ENCODE measurements at regions not wholly inside any gene's neighbourhood (a gene's known extent, or its start where the extent isn't known, plus 50 kb on each side); places are given as distances from the start of the nearest gene placed in this dataset.

DNA sequence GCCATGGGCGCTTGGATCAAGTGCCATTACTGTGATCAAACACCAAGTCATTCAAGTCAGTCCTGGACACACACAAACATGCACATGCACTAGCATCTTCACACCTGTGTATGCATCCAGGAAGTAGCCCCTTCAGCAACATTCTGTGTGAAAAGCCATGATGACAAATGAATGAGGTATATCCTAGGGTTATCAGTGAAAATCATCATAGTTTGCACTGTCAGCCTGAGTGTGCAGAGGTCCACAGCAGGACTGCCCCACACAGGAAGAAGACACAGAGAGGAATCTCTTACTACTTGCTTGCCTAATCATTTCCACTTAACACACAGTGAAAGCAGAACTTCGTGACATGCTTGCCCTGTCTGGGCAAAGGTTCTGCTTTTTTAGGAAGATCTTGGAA is 184.0 kb upstream of the ADO start:
- H3K36me3 ChIP-seq (ENCODE audit: control insufficient read depth, insufficient read depth, low read length), result no peaks in the 10 kb centered on the region
- TF ChIP-seq, protein P1, sequence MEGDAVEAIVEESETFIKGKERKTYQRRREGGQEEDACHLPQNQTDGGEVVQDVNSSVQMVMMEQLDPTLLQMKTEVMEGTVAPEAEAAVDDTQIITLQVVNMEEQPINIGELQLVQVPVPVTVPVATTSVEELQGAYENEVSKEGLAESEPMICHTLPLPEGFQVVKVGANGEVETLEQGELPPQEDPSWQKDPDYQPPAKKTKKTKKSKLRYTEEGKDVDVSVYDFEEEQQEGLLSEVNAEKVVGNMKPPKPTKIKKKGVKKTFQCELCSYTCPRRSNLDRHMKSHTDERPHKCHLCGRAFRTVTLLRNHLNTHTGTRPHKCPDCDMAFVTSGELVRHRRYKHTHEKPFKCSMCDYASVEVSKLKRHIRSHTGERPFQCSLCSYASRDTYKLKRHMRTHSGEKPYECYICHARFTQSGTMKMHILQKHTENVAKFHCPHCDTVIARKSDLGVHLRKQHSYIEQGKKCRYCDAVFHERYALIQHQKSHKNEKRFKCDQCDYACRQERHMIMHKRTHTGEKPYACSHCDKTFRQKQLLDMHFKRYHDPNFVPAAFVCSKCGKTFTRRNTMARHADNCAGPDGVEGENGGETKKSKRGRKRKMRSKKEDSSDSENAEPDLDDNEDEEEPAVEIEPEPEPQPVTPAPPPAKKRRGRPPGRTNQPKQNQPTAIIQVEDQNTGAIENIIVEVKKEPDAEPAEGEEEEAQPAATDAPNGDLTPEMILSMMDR (IDR thresholded peaks at IDR 0.05), result no peak
- H3K4me1 Mint-ChIP-seq, result peaks cover 25 to 38% of the 10 kb centered on the region in 2 donors
- H3K4me1 ChIP-seq (ENCODE audit: control insufficient read depth, insufficient read depth, low read length), result peaks cover 31% of the 10 kb centered on the region
- ATAC-seq (peak; percentile 84 to 90 (median 86)), DNase-seq (no peak)
- no peaks in the 10 kb centered on the region for H3K36me3 Mint-ChIP-seq
- H3K9me3 Mint-ChIP-seq, result no peaks in the 10 kb centered on the region
- H3K27ac ChIP-seq (ENCODE audit: low read length), result peak overlapping the region; percentile 18
- peaks cover 0 to 2% of the 10 kb centered on the region in 2 donors for H3K27me3 Mint-ChIP-seq (ENCODE audit: low read depth in 2 of 2)
- WGBS (ENCODE audit: insufficient coverage), result 100% methylated on average over 1 of the region's 2 CpGs
- H3K27ac Mint-ChIP-seq, result peak overlapping the region; percentile 58 to 79
- H3K9me3 ChIP-seq (ENCODE audit: control insufficient read depth, insufficient read depth, low read length), result no peaks in the 10 kb centered on the region
- no peaks in the 10 kb centered on the region for H3K27me3 ChIP-seq (ENCODE audit: control insufficient read depth, insufficient read depth, low read length)
- no peak overlapping the region for H3K4me3 ChIP-seq (ENCODE audit: low read length)
- H3K4me3 Mint-ChIP-seq, result peak overlapping the region; percentile 52
- intact Hi-C loops (cut with micrococcal nuclease), result loop anchor here (2.0 kb wide), 1 partner anchor 16 kb away; no protein-coding TSS in a partner anchor

DNA sequence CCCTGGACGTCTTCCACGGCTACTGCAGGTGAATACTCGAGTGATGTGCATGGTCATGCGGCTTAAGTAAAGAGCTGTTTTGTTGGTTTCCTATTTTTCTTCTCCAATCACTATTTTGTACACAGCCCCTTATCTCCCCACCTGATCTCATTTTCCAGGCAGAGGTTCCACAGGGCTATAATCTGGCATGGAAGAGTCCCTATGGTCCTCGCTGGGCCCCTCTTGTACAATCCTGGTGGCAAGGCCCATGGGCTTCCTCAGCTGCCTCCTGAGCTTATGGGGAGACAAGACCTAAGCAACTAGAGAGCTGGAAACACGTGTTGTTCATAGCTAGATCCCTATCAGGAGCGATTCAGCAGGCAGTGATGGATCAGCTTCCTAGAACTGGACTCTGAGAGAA is 181.3 kb upstream of the ADO start:
- WGBS (ENCODE audit: insufficient coverage), result 90% methylated on average over 7 of the region's 7 CpGs
- H3K27me3 ChIP-seq (ENCODE audit: control insufficient read depth, insufficient read depth, low read length), result no peaks in the 10 kb centered on the region
- H3K4me1 ChIP-seq (ENCODE audit: control insufficient read depth, insufficient read depth, low read length), result peaks cover 24% of the 10 kb centered on the region
- H3K4me1 Mint-ChIP-seq, result peaks cover 14 to 24% of the 10 kb centered on the region in 2 donors
- no peak overlapping the region for H3K27ac Mint-ChIP-seq
- no peak for DNase-seq
- no peaks in the 10 kb centered on the region for H3K9me3 ChIP-seq (ENCODE audit: control insufficient read depth, insufficient read depth, low read length)
- intact Hi-C loops (cut with micrococcal nuclease), result no loop called here
- no peak overlapping the region for H3K27ac ChIP-seq (ENCODE audit: low read length)
- H3K4me3 Mint-ChIP-seq, result no peak overlapping the region
- H3K36me3 ChIP-seq (ENCODE audit: control insufficient read depth, insufficient read depth, low read length), result no peaks in the 10 kb centered on the region
- TF ChIP-seq, protein P1 (IDR thresholded peaks at IDR 0.05), result no peak
- no peak for ATAC-seq
- H3K4me3 ChIP-seq (ENCODE audit: low read length), result no peak overlapping the region
- H3K36me3 Mint-ChIP-seq, result no peaks in the 10 kb centered on the region
- H3K27me3 Mint-ChIP-seq (ENCODE audit: low read depth in 2 of 2), result no peaks in the 10 kb centered on the region
- no peaks in the 10 kb centered on the region for H3K9me3 Mint-ChIP-seq

DNA sequence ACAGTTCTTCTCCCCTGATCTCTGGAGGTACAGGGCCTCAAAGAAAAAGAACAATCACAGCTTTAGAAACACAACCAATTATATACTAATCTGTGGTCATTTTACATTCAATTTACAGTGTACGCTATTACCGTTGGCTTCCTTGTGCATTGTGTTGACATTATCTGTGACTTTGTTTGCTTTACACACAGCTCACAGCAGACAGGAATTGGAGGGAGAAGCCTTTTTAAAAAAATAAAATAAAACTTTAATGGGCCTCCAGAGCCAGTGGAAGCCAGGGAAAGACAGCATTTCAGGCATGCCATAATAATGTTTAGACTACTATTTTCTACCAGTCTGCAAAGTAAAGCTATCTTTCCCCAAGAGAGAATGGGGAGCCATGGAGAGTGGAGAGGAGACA is 179.0 kb upstream of the ADO start:
- intact Hi-C loops (cut with micrococcal nuclease), result no loop called here
- H3K27me3 ChIP-seq (ENCODE audit: control insufficient read depth, insufficient read depth, low read length), result no peaks in the 10 kb centered on the region
- TF ChIP-seq, protein P1 (IDR thresholded peaks at IDR 0.05), result no peak
- H3K9me3 ChIP-seq (ENCODE audit: control insufficient read depth, insufficient read depth, low read length), result no peaks in the 10 kb centered on the region
- peaks cover 10% of the 10 kb centered on the region for H3K4me1 ChIP-seq (ENCODE audit: control insufficient read depth, insufficient read depth, low read length)
- no peaks in the 10 kb centered on the region for H3K27me3 Mint-ChIP-seq (ENCODE audit: low read depth in 2 of 2)
- DNase-seq, result no peak
- H3K36me3 ChIP-seq (ENCODE audit: control insufficient read depth, insufficient read depth, low read length), result no peaks in the 10 kb centered on the region
- H3K27ac Mint-ChIP-seq, result no peak overlapping the region
- H3K9me3 Mint-ChIP-seq, result no peaks in the 10 kb centered on the region
- H3K4me3 ChIP-seq (ENCODE audit: low read length), result no peak overlapping the region
- H3K36me3 Mint-ChIP-seq, result no peaks in the 10 kb centered on the region
- no peak for ATAC-seq
- no peak overlapping the region for H3K4me3 Mint-ChIP-seq
- WGBS (ENCODE audit: insufficient coverage), result 100% methylated on average over 2 of the region's 2 CpGs
- H3K27ac ChIP-seq (ENCODE audit: low read length), result no peak overlapping the region
- H3K4me1 Mint-ChIP-seq, result peaks cover 6% of the 10 kb centered on the region in 2 donors

DNA sequence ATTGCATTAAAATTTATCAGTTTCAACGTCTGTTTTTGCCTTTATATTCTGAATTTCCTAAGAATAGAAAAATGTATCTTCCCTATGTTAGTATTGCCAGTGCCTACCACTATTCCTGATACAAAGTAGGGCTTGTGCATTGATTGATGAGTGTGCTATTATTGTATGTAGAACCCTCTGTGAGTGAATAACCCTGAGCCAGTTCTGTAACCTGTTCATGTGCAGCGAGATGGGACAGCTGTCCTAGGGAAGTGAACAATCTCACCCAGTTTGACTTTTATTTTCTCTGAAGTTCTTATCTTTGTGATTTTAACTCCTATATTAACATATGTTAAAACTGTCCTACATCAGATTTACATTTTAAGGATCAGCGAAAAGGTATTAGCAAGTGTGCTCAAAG is 178.4 kb upstream of the ADO start:
- Histone ChIP-seq H3K36me3 (ENCODE audit: control insufficient read depth, insufficient read depth, low read length) (no peaks in the 10 kb centered on the region), H3K27me3 (ENCODE audit: control insufficient read depth, insufficient read depth, low read length) (no peaks in the 10 kb centered on the region), H3K4me1 (ENCODE audit: control insufficient read depth, insufficient read depth, low read length) (peaks cover 4% of the 10 kb centered on the region), H3K4me3 (ENCODE audit: low read length) (no peak overlapping the region), H3K9me3 (ENCODE audit: control insufficient read depth, insufficient read depth, low read length) (no peaks in the 10 kb centered on the region), H3K27ac (ENCODE audit: low read length) (no peak overlapping the region)
- DNase-seq (no peak), ATAC-seq (no peak)
- H3K27me3 Mint-ChIP-seq (ENCODE audit: low read depth in 2 of 2), result no peaks in the 10 kb centered on the region
- peaks cover 0 to 5% of the 10 kb centered on the region in 2 donors for H3K4me1 Mint-ChIP-seq
- no peak overlapping the region for H3K27ac Mint-ChIP-seq
- 89% methylated on average over 2 of the region's 3 CpGs for WGBS (ENCODE audit: insufficient coverage)
- H3K36me3 Mint-ChIP-seq, result no peaks in the 10 kb centered on the region
- intact Hi-C loops (cut with micrococcal nuclease), result no loop called here
- no peaks in the 10 kb centered on the region for H3K9me3 Mint-ChIP-seq
- TF ChIP-seq, protein P1 (IDR thresholded peaks at IDR 0.05), result no peak
- no peak overlapping the region for H3K4me3 Mint-ChIP-seq

Measured in natural killer cell (primary cell).